Ectodermal cell (in vitro differentiated cells): ENCODE measurements at regions not wholly inside any gene's neighbourhood (a gene's known extent, or its start where the extent isn't known, plus 50 kb on each side); places are given as distances from the start of the nearest gene placed in this dataset.
"Not testable (repeated sequence)": the region's sequence is repeated elsewhere in the genome, so short reads cannot be mapped to it uniquely, and the experiment has no call there.

ENCODE experiments used
- H3K27ac ChIP-seq: 2 replicates; pipeline ENCODE4 v1.7.0; 2013; ENCODE audit warnings: mild to moderate bottlenecking, low read depth, low read length; ENCODE audit not compliant: insufficient read depth, poor library complexity, severe bottlenecking
- H3K27me3 ChIP-seq: 2 replicates; pipeline ENCODE4 v1.7.0; 2013; ENCODE audit warnings: mild to moderate bottlenecking, low read length; ENCODE audit not compliant: insufficient read depth, control insufficient read depth, poor library complexity, severe bottlenecking
- H3K36me3 ChIP-seq: one replicate; pipeline ENCODE4 v1.7.0; 2013; ENCODE audit warnings: low read length; ENCODE audit not compliant: control insufficient read depth, insufficient read depth
- H3K4me1 ChIP-seq: one replicate; pipeline ENCODE4 v1.7.0; 2013; ENCODE audit warnings: low read length; ENCODE audit not compliant: control insufficient read depth, insufficient read depth
- H3K4me3 ChIP-seq: 2 replicates; pipeline ENCODE4 v1.7.0; 2013; ENCODE audit warnings: low read depth, low read length, control low read depth; ENCODE audit not compliant: insufficient read depth
- H3K9me3 ChIP-seq: 2 replicates; pipeline ENCODE4 v1.7.0; 2013; ENCODE audit warnings: mild to moderate bottlenecking, low read length, moderate library complexity; ENCODE audit not compliant: control insufficient read depth
- WGBS, 2 experiments: methylation state at CpG; one replicate each; pipeline ENCODE4 v1.1.7; 2013; ENCODE audit warnings: missing lambda C conversion rate in 2 of 2; 5-methylcytosine and 5-hydroxymethylcytosine counted together

DNA sequence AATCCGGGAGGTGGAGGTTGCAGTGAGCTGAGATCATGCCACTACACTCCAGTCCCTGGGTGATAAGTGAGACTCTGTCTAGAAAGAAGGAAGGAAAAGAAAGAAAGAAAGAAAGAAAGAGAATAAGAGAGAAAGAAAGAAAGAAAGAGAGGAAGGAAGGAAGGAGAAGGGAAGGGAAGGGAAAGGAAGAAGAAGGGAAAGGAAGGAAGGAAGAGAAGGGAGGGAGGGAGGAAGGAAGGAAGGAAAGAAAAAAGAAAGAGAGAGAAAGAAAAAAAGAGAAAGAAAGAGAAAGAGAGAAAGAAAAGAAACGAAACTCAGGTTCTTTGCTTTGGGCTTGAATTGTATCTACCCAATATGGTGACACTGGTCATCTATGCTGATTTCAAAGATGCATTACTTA, 102.3 kb upstream of the GATA6 start:
- no peaks in the 10 kb centered on the region for H3K9me3 ChIP-seq
- no peak overlapping the region for H3K27ac ChIP-seq
- H3K4me3 ChIP-seq, result no peak overlapping the region
- no peaks in the 10 kb centered on the region for H3K27me3 ChIP-seq
- H3K36me3 ChIP-seq, result no peaks in the 10 kb centered on the region
- 98 to 99% methylated on average over 2 of the region's 2 CpGs for WGBS, 2 experiments
- H3K4me1 ChIP-seq, result peaks cover 6% of the 10 kb centered on the region

DNA sequence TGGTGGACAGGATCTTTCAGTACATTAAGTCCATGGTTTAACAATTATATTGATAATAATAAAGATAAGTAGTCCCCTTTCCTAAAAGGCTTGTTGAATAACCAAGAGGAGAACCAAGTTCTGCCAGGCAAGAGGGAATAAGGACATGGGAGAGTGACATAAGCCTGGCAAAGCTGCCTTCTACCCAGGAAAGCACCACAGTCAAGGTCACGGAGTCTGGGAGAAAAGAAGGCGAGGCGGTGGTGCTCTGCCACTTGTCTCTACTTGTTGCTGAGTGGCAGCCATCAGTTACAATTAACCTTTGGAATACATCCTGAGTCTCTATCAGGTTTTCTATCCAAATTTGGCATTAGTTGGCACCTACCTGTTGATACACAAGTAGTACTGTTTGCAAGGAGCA, 101.7 kb upstream of the GATA6 start:
- no peaks in the 10 kb centered on the region for H3K27me3 ChIP-seq
- WGBS, 2 experiments, result 91 to 97% methylated on average over 3 of the region's 3 CpGs
- H3K9me3 ChIP-seq, result no peaks in the 10 kb centered on the region
- no peak overlapping the region for H3K27ac ChIP-seq
- H3K4me3 ChIP-seq, result no peak overlapping the region
- peaks cover 6% of the 10 kb centered on the region for H3K4me1 ChIP-seq
- H3K36me3 ChIP-seq, result no peaks in the 10 kb centered on the region

DNA sequence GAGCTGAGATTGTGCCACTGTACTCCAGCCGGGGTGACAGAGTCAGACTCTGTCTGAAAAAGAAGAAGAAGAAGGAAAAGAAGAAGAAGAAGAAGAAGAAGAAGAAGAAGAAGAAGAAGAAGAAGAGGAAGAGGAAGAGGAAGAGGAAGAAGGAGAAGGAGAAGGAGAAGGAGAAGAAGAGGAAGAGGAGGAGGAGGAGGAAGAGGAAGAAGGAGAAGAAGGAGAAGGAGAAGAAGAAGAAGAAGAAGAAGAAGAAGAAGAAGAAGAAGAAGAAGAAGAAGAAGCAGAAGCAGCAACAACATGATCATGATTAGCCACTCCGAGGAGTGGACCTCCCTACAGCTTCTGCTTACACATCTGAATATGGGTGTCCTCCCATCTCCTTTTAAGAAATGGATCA, 100.6 kb upstream of the GATA6 start:
- WGBS, 2 experiments, result 95% methylated on average over 2 of the region's 2 CpGs
- not testable (repeated sequence) for H3K27me3 ChIP-seq

DNA sequence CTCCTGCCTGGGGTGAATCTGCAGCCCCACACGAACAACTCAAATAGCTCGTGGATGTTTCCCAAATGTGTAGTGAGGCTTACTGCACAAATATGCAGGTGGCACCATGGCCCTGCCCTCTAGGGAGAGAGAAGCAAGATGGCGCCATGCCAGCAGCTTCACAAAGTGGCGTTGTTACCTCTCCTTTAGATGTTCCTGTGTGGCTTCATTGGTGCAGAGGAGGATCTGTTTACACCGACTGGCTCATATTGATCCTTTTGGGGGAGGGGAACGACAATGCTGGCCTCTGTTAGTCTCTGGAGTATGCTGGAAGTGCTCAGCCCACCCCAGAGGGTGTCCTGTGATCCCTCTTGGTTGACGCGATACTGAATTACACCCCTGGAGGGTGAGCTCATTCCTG, 99.5 kb upstream of the GATA6 start:
- WGBS, 2 experiments, result 70 to 72% methylated on average over 8 of the region's 8 CpGs
- no peaks in the 10 kb centered on the region for H3K27me3 ChIP-seq
- H3K27ac ChIP-seq, result no peak overlapping the region
- no peaks in the 10 kb centered on the region for H3K36me3 ChIP-seq
- H3K4me1 ChIP-seq, result peaks cover 6% of the 10 kb centered on the region
- no peaks in the 10 kb centered on the region for H3K9me3 ChIP-seq
- no peak overlapping the region for H3K4me3 ChIP-seq

More for the DNA sequence above, 100.6 kb upstream of the GATA6 start:
- not testable (repeated sequence) for H3K4me1 ChIP-seq, H3K4me3 ChIP-seq, H3K9me3 ChIP-seq, H3K36me3 ChIP-seq, H3K27ac ChIP-seq

DNA sequence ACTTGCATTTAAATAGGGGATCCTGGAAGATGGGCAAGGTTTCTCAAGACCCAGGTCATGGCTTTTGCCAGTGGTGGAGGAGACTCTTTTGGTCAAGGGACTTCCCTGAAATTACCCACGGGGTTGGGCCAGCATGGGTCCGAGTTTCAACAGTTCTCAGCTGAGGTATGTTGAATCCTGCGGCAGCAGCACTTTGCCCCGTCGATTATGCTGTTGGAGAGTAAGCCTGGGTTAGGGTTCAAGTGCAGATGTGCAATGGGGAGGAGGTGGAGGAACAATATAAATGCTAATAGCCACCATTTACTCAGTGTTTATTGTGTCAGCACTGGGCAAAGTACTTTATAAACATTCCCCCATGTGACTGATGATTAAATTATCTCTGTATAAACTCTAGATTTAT, 96.0 kb upstream of the GATA6 start:
- WGBS, 2 experiments, result 81 to 89% methylated on average over 5 of the region's 5 CpGs
- peaks cover 6% of the 10 kb centered on the region for H3K4me1 ChIP-seq
- H3K27me3 ChIP-seq, result no peaks in the 10 kb centered on the region
- H3K27ac ChIP-seq, result no peak overlapping the region
- no peaks in the 10 kb centered on the region for H3K9me3 ChIP-seq
- H3K36me3 ChIP-seq, result no peaks in the 10 kb centered on the region
- no peak overlapping the region for H3K4me3 ChIP-seq

DNA sequence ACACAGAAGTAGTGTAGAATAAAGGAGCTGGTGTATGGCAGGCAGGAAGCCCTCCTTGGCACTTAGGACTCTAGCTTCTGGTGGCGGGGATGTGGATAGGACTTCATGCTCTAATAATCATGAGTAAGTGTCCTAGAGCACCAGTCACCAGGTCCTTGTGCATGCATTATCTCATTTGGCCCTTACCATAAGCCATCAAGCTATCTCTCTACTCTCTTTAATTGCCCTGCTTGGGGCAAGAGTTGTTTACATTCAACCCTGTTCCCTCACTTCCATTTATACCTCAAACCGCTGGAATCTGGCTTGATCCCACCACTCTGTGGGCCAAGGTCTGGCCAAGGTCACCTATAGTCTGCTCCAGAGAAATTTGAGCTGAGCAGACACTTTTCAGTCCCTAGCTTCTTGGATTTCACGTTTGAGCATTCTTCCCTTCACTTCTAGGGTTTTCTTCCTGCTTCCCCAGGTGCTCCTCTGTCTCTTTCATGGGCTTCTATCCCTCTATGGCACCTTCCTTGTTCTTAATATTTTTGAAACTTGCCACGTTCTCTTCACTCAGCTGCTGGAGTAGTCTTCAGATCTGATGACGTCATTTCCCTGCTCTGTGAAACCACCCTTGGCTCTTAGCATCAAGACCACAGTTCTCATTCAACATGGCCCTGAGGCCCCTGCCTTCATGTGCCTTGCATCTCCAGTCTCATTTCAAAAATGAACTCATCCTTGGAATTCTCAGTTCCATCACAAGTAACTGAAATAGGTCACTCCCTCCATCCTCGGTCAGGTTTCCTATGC, 94.9 kb upstream of the GATA6 start:
- peaks cover 6% of the 10 kb centered on the region for H3K4me1 ChIP-seq
- H3K9me3 ChIP-seq, result no peaks in the 10 kb centered on the region
- WGBS, 2 experiments, result 86 to 89% methylated on average over 6 of the region's 6 CpGs
- H3K27me3 ChIP-seq, result no peaks in the 10 kb centered on the region
- no peak overlapping the region for H3K27ac ChIP-seq
- no peaks in the 10 kb centered on the region for H3K36me3 ChIP-seq
- H3K4me3 ChIP-seq, result no peak overlapping the region

DNA sequence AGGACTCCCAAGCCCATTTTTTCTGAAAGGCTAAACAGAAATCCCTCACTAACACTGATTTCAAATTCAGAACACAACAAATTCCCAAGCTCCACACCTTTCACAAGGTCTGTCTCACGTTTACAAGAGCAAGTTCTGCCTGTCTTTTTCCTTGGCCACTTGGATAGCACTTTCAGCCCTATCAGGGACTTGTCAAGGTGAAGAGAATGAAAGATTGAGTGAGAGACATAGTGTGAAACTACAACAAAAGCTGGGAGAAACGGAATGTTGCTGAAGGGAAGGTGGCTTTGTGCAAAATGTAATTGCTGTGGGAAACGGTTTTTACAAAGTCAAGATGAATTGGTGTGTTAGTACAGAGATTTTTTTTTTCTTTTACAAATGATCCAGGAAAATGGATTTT, 89.4 kb upstream of the GATA6 start:
- no peaks in the 10 kb centered on the region for H3K36me3 ChIP-seq
- WGBS, 2 experiments, result 75 to 81% methylated on average over 3 of the region's 3 CpGs
- no peak overlapping the region for H3K27ac ChIP-seq
- no peaks in the 10 kb centered on the region for H3K27me3 ChIP-seq
- no peak overlapping the region for H3K4me3 ChIP-seq
- H3K4me1 ChIP-seq, result peaks cover 3% of the 10 kb centered on the region
- no peaks in the 10 kb centered on the region for H3K9me3 ChIP-seq

DNA sequence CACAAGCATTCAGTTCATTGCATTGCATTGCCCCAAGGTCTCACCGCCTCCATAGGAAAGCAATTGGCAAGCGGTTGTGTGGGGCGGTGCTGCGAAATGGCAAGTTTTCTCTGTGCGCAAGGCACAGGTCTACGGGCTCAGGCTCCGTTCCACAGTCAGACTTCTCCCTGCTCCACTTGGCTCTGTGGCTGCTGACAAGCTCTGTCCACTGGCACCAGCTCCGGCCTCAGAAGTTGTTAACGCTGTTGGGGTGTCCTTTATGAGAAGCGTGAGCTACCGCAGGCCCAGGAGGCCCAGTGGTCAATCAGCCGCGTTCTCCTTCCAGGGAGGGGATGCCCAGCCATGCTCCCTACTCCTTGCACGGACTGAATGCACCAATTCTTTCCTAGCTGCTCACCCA, 87.0 kb upstream of the GATA6 start:
- WGBS, 2 experiments, result 96 to 97% methylated on average over 14 of the region's 14 CpGs
- no peaks in the 10 kb centered on the region for H3K36me3 ChIP-seq
- H3K4me3 ChIP-seq, result no peak overlapping the region
- no peaks in the 10 kb centered on the region for H3K27me3 ChIP-seq
- peaks cover 3% of the 10 kb centered on the region for H3K4me1 ChIP-seq
- no peaks in the 10 kb centered on the region for H3K9me3 ChIP-seq
- no peak overlapping the region for H3K27ac ChIP-seq

DNA sequence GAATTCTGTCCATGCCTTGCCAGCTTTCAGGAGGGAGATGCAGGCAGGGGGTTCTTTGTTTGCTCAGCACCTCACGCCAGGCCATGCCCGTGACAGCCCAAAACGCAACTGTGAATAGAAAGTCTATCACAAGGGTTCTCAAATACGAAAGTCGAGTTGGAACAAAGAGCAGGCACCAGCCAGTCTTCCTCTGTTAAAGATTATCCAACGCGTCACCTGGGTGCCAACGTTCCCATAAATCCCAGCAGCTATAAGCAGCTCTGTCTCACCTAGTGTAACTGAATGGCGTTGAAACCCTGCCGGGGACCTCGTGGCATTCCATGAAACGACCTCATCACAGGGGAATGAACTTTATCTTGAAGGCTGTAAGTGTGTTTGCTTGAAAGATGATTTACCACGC, 84.8 kb upstream of the GATA6 start:
- Histone ChIP-seq H3K27ac (no peak overlapping the region), H3K27me3 (no peaks in the 10 kb centered on the region)
- 80 to 83% methylated on average over 12 to 13 of the region's 13 CpGs for WGBS, 2 experiments

DNA sequence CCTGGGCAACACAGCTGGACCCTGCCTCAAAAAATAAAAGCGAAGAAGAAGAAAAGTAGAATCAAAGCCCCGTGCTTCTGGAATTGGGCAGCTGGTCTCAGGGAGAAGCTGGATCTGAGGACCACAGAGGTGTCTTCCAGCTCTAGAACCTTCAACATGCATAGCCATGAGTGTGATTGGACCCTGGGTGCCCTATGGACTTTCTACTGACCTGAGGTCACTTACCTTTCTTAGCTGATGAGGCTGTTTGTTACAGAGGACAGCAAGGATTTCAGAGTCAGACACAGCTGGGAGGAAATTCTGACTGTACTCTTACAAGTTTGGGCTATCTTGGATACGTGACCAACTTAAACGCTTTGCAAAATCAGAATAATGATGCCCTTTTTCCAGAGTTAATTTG, 82.4 kb upstream of the GATA6 start:
- Histone ChIP-seq H3K27ac (no peak overlapping the region), H3K36me3 (no peaks in the 10 kb centered on the region), H3K4me1 (peaks cover 3% of the 10 kb centered on the region), H3K27me3 (no peaks in the 10 kb centered on the region), H3K4me3 (no peak overlapping the region), H3K9me3 (no peaks in the 10 kb centered on the region)
- WGBS, 2 experiments, result 94 to 96% methylated on average over 4 of the region's 4 CpGs

More for the DNA sequence above, 84.8 kb upstream of the GATA6 start:
- peaks cover 3% of the 10 kb centered on the region for H3K4me1 ChIP-seq
- no peak overlapping the region for H3K4me3 ChIP-seq
- no peaks in the 10 kb centered on the region for H3K9me3 ChIP-seq
- H3K36me3 ChIP-seq, result no peaks in the 10 kb centered on the region
